ENCODE measurements at regions not wholly inside any gene's neighbourhood (a gene's known extent, or its start where the extent isn't known, plus 50 kb on each side); places are given as distances from the start of the nearest gene placed in this dataset.

DNA sequence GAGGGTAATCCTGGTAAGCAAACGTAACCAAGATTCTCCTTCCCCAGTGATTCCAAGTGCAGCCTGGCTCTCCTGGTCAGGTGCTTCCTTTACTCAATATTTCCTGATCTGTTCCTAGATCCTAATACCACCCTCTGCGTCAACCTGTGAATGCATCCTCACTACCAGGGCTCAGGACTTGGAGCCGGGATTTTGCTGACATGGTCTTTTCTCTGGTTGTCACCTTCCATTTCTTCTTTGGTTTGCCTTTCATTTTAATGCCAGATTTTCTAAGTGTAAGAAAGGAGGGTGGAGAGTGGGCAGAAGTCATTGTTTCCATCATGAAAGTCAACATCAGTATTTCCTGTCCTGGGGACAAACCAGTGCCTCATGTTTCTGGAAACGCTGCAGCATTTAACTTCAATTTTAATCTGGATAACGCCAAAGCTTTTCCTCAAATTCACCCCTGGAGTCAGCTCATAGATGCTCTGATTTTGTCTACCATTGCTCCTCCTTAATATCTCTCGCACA, 210.4 kb upstream of the ZNF32 start:
- no TSS peak for BruUV-seq (replicated peaks)
- in situ Hi-C loops (cut with HindIII; ENCODE audit: low pct_unique_long_range_greater_than_20kb, low sequenced_read_pairs): no loop called here
- TF ChIP-seq TCF7L2 (IDR thresholded peaks at IDR 0.05; ENCODE audit: low read depth, low read length): no peak
- no peak for TF ChIP-seq CTCF (IDR thresholded peaks at IDR 0.05)
- no peak for TF ChIP-seq SIN3A (IDR thresholded peaks at IDR 0.05; ENCODE audit: borderline replicate concordance, insufficient read depth, low read depth, low read length)
- TF ChIP-seq POLR2AphosphoS5 (IDR thresholded peaks at IDR 0.05; ENCODE audit: low read depth, low read length): no peak
- no peak for TF ChIP-seq REST (IDR thresholded peaks at IDR 0.05; ENCODE audit: insufficient read depth in 1 of 2, low read depth in 2 of 2, low read length in 1 of 2)
- Histone ChIP-seq H3K27me3 (ENCODE audit: control insufficient read depth, insufficient read depth, low read length) (peaks cover 8% of the 10 kb centered on the region; the same call in 1 of the 2 replicates), H3K4me3 (ENCODE audit: low read depth in 2 of 2, low read length in 2 of 2) (no peak overlapping the region), H3K27ac (ENCODE audit: low read length) (no peak overlapping the region), H3K36me3 (ENCODE audit: control insufficient read depth, insufficient read depth, low read length) (no peaks in the 10 kb centered on the region), H3K4me1 (ENCODE audit: control insufficient read depth, insufficient read depth, low read length) (no peaks in the 10 kb centered on the region), H3K9me3 (ENCODE audit: control insufficient read depth, insufficient read depth, low read depth, low read length) (no peaks in the 10 kb centered on the region)
- ATAC-seq (no peak), DNase-seq (ENCODE audit: low read depth, low spot score) (no peak)
- intact Hi-C loops (cut with micrococcal nuclease; ENCODE audit: unreplicated experiment): no loop called here
- CTCF ChIA-PET: no interaction called here
- POLR2A ChIA-PET: interaction anchor here (1.0 kb wide), 1 partner anchor 957 kb away, joined by 3 read pairs; no protein-coding TSS in a partner anchor

DNA sequence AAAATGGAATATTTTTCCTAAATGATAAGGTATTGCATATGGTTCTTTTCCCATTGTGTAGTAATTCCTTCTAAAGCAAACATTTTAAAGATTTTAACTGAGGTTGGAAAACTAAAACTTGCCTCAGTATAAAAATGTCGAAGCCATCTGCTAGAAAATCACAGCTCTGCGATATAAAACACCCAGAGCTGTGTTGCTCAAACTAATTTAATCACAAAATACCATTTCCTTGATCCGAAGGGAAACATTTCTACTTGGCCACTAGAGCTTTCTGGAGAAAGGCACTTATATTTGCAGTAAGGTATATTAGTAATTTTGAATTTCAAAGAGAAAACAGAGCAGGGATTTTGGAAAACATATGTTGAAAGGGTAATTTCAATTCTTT, 209.2 kb upstream of the ZNF32 start:
- no peak overlapping the region for H3K4me3 ChIP-seq (ENCODE audit: low read depth in 2 of 2, low read length in 2 of 2)
- intact Hi-C loops (cut with micrococcal nuclease; ENCODE audit: unreplicated experiment): no loop called here
- no peaks in the 10 kb centered on the region for H3K4me1 ChIP-seq (ENCODE audit: control insufficient read depth, insufficient read depth, low read length)
- BruUV-seq (replicated peaks): no TSS peak
- ChIA-PET CTCF (interaction anchor here (0.7 kb wide), 1 partner anchor 171 kb away, joined by 3 read pairs; no protein-coding TSS in a partner anchor), POLR2A (no interaction called here)
- no peaks in the 10 kb centered on the region for H3K36me3 ChIP-seq (ENCODE audit: control insufficient read depth, insufficient read depth, low read length)
- peaks cover 8% of the 10 kb centered on the region; the same call in 1 of the 2 replicates for H3K27me3 ChIP-seq (ENCODE audit: control insufficient read depth, insufficient read depth, low read length)
- no peak for TF ChIP-seq SIN3A (IDR thresholded peaks at IDR 0.05; ENCODE audit: borderline replicate concordance, insufficient read depth, low read depth, low read length)
- TF ChIP-seq CTCF (IDR thresholded peaks at IDR 0.05): no peak
- TF ChIP-seq TCF7L2 (IDR thresholded peaks at IDR 0.05; ENCODE audit: low read depth, low read length): no peak
- TF ChIP-seq REST (IDR thresholded peaks at IDR 0.05; ENCODE audit: insufficient read depth in 1 of 2, low read depth in 2 of 2, low read length in 1 of 2): no peak
- TF ChIP-seq POLR2AphosphoS5 (IDR thresholded peaks at IDR 0.05; ENCODE audit: low read depth, low read length): no peak
- H3K9me3 ChIP-seq (ENCODE audit: control insufficient read depth, insufficient read depth, low read depth, low read length): no peaks in the 10 kb centered on the region
- in situ Hi-C loops (cut with HindIII; ENCODE audit: low pct_unique_long_range_greater_than_20kb, low sequenced_read_pairs): no loop called here
- no peak overlapping the region for H3K27ac ChIP-seq (ENCODE audit: low read length)
- DNase-seq (ENCODE audit: low read depth, low spot score) (no peak), ATAC-seq (no peak)
